ENCODE measurements at regions not wholly inside any gene's neighbourhood (a gene's known extent, or its start where the extent isn't known, plus 50 kb on each side); places are given as distances from the start of the nearest gene placed in this dataset.

DNA sequence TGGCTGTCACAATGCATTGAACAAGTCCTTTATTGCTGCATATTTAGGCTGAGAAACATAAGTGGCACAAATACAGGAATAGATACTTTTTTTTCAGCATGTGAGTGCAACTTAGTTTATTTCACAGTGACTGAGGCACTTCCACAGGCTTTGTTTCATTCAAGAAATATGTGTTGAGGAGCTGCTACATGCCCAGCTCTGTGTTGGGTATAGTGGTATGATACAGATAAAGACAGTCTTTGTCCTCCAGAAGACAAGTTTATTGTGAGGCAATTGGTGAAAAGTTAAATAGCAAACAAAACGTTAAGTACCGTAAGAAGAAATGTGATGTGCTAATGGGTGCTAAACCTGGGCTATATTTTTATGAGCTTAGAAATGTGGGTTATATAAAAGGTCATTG is 186.4 kb downstream of the SPRY1 start (continued):
- no peak for TF ChIP-seq IRF1 (CRISPR knock-in tag; IDR thresholded peaks at IDR 0.05)
- TF ChIP-seq, protein P1, sequence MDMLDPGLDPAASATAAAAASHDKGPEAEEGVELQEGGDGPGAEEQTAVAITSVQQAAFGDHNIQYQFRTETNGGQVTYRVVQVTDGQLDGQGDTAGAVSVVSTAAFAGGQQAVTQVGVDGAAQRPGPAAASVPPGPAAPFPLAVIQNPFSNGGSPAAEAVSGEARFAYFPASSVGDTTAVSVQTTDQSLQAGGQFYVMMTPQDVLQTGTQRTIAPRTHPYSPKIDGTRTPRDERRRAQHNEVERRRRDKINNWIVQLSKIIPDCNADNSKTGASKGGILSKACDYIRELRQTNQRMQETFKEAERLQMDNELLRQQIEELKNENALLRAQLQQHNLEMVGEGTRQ (CRISPR knock-in tag; IDR thresholded peaks at IDR 0.05) = no peak
- no peak for TF ChIP-seq TP53 (CRISPR knock-in tag; IDR thresholded peaks at IDR 0.05)
- TF ChIP-seq MLX (CRISPR knock-in tag; IDR thresholded peaks at IDR 0.05) = no peak
- TF ChIP-seq, protein P2, sequence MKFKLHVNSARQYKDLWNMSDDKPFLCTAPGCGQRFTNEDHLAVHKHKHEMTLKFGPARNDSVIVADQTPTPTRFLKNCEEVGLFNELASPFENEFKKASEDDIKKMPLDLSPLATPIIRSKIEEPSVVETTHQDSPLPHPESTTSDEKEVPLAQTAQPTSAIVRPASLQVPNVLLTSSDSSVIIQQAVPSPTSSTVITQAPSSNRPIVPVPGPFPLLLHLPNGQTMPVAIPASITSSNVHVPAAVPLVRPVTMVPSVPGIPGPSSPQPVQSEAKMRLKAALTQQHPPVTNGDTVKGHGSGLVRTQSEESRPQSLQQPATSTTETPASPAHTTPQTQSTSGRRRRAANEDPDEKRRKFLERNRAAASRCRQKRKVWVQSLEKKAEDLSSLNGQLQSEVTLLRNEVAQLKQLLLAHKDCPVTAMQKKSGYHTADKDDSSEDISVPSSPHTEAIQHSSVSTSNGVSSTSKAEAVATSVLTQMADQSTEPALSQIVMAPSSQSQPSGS (CRISPR knock-in tag; IDR thresholded peaks at IDR 0.05; ENCODE audit: borderline replicate concordance, low read depth) = no peak
- TF ChIP-seq FOXJ3 (CRISPR knock-in tag; IDR thresholded peaks at IDR 0.05; ENCODE audit: borderline replicate concordance) = no peak
- TF ChIP-seq PRRX2 (CRISPR knock-in tag; IDR thresholded peaks at IDR 0.05) = no peak

DNA sequence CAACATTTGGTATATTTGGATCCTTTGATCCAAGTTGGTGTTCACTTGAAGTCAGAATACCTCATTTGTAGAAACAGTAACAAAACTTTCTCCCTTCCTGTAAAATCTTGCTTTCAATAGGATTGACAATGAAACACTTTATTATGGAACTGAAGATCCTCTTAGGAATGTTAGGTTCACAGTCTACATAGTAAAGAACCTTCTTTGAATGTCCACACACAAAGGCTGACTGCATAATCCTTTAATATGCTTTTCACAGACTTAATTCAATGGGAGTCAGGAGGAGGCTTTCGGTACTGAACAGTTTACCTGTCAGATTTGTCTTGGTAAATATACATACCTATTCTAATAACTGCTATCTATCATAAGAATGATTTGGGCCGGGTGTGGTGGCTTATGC is 188.5 kb downstream of the SPRY1 start:
- no peak for DNase-seq (ENCODE audit: low spot score)
- POLR2A ChIA-PET = no interaction called here
- CTCF ChIA-PET = no interaction called here
- no peak for TF ChIP-seq FOXP1 (CRISPR knock-in tag; IDR thresholded peaks at IDR 0.05; ENCODE audit: borderline replicate concordance)
- TF ChIP-seq TEAD1 (CRISPR knock-in tag; IDR thresholded peaks at IDR 0.05) = 0 out of 2 replicates have a peak, but pooled peaks have one; percentile 16
- H3K4me3 Mint-ChIP-seq = no peak overlapping the region
- H3K27me3 Mint-ChIP-seq (ENCODE audit: low read depth) = no peaks in the 10 kb centered on the region
- H3K4me1 Mint-ChIP-seq = peaks cover 12% of the 10 kb centered on the region
- H3K36me3 Mint-ChIP-seq = peaks cover 20% of the 10 kb centered on the region
- peak overlapping the region; percentile 37; the same call in 1 of the 2 replicates for H3K27ac Mint-ChIP-seq
- peaks cover 20% of the 10 kb centered on the region for H3K9me3 Mint-ChIP-seq
- ATAC-seq = 0 out of 2 replicates have a peak, but pooled peaks have one; percentile 22

GRCh38 chr4:123587983-123588494 is 191.4 kb downstream of the SPRY1 start:
- peaks cover 13% of the 10 kb centered on the region for H3K4me1 Mint-ChIP-seq
- CTCF ChIA-PET = interaction anchor here (2.0 kb wide), 1 partner anchor 23 kb away, joined by 10 read pairs; no protein-coding TSS in a partner anchor
- DNase-seq (ENCODE audit: low spot score) = no peak
- H3K27ac Mint-ChIP-seq = no peak overlapping the region
- no peaks in the 10 kb centered on the region for H3K27me3 Mint-ChIP-seq (ENCODE audit: low read depth)
- POLR2A ChIA-PET = no interaction called here
- no peak for ATAC-seq
- no peak overlapping the region for H3K4me3 Mint-ChIP-seq
- H3K36me3 Mint-ChIP-seq = no peaks in the 10 kb centered on the region
- H3K9me3 Mint-ChIP-seq = no peaks in the 10 kb centered on the region
- TF ChIP-seq, protein P3, sequence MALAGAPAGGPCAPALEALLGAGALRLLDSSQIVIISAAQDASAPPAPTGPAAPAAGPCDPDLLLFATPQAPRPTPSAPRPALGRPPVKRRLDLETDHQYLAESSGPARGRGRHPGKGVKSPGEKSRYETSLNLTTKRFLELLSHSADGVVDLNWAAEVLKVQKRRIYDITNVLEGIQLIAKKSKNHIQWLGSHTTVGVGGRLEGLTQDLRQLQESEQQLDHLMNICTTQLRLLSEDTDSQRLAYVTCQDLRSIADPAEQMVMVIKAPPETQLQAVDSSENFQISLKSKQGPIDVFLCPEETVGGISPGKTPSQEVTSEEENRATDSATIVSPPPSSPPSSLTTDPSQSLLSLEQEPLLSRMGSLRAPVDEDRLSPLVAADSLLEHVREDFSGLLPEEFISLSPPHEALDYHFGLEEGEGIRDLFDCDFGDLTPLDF (CRISPR knock-in tag; IDR thresholded peaks at IDR 0.05) = no peak
- no peak for TF ChIP-seq ATF3 (CRISPR knock-in tag; conservative IDR thresholded peaks at IDR 0.05)
- TF ChIP-seq PREB (CRISPR knock-in tag; IDR thresholded peaks at IDR 0.05; ENCODE audit: borderline replicate concordance) = no peak
- TF ChIP-seq TEAD1 (CRISPR knock-in tag; IDR thresholded peaks at IDR 0.05) = no peak
- TF ChIP-seq SMAD3 (CRISPR knock-in tag; IDR thresholded peaks at IDR 0.05; ENCODE audit: borderline replicate concordance) = no peak
- TF ChIP-seq USF1 (CRISPR knock-in tag; IDR thresholded peaks at IDR 0.05) = no peak
- TF ChIP-seq, protein P2 (CRISPR knock-in tag; IDR thresholded peaks at IDR 0.05; ENCODE audit: borderline replicate concordance, low read depth) = no peak
- no peak for TF ChIP-seq PRDM15 (CRISPR knock-in tag; IDR thresholded peaks at IDR 0.05)
- TF ChIP-seq JAZF1 (CRISPR knock-in tag; IDR thresholded peaks at IDR 0.05) = no peak

Measured in WTC11 (cell line).